ENCODE measurements at regions not wholly inside any gene's neighbourhood (a gene's known extent, or its start where the extent isn't known, plus 50 kb on each side); places are given as distances from the start of the nearest gene placed in this dataset.

GRCh38 chr19:31154021-31154420 lies 195.2 kb downstream of the TSHZ3 start:
- DNase-seq = no peak

GRCh38 chr19:31152906-31153305 lies 196.3 kb downstream of the TSHZ3 start:
- DNase-seq = no peak

GRCh38 chr19:31149441-31149941 lies 199.7 kb downstream of the TSHZ3 start:
- no peak for DNase-seq

- DNase-seq = no peak
These were observed 200.6 kb downstream of the TSHZ3 start for GRCh38 chr19:31148671-31149070.

- DNase-seq = no peak
These were observed 202.0 kb downstream of the TSHZ3 start for GRCh38 chr19:31147234-31147633.

- no peak for DNase-seq
These were observed 202.6 kb downstream of the TSHZ3 start for GRCh38 chr19:31146546-31147183.

GRCh38 chr19:31146015-31146414 lies 203.2 kb downstream of the TSHZ3 start:
- DNase-seq = no peak

GRCh38 chr19:31145007-31145406 lies 204.2 kb downstream of the TSHZ3 start:
- DNase-seq = no peak

- DNase-seq = no peak
These were observed 205.0 kb downstream of the TSHZ3 start for GRCh38 chr19:31144075-31144870.

- no peak for DNase-seq
These were observed 207.9 kb downstream of the TSHZ3 start for GRCh38 chr19:31141301-31141700.

- DNase-seq = no peak
These were observed 208.5 kb downstream of the TSHZ3 start for GRCh38 chr19:31140717-31141116.

GRCh38 chr19:31139871-31140505 lies 209.2 kb downstream of the TSHZ3 start:
- DNase-seq = no peak

GRCh38 chr19:31138077-31138476 lies 211.2 kb downstream of the TSHZ3 start:
- DNase-seq = no peak

- DNase-seq = no peak
These were observed 213.4 kb downstream of the TSHZ3 start for GRCh38 chr19:31135841-31136240.

- no peak for DNase-seq
These were observed 216.5 kb downstream of the TSHZ3 start for GRCh38 chr19:31132753-31133110.

GRCh38 chr19:31128291-31128690 lies 220.9 kb downstream of the TSHZ3 start:
- DNase-seq = no peak

- DNase-seq = no peak
These were observed 221.9 kb downstream of the TSHZ3 start for GRCh38 chr19:31127134-31127967.

- DNase-seq = no peak
These were observed 223.0 kb downstream of the TSHZ3 start for GRCh38 chr19:31126236-31126635.

GRCh38 chr19:31125071-31125470 lies 224.2 kb downstream of the TSHZ3 start:
- no peak for DNase-seq

GRCh38 chr19:31121501-31121900 lies 227.7 kb downstream of the TSHZ3 start:
- no peak for DNase-seq

GRCh38 chr19:31120952-31121351 lies 228.3 kb downstream of the TSHZ3 start:
- no peak for DNase-seq

- DNase-seq = no peak
These were observed 229.1 kb downstream of the TSHZ3 start for GRCh38 chr19:31119951-31120690.
